Activated B cell treated with CpG ODN at 0.5 μM for 24 hours (primary cell): ENCODE measurements at regions not wholly inside any gene's neighbourhood (a gene's known extent, or its start where the extent isn't known, plus 50 kb on each side); places are given as distances from the start of the nearest gene placed in this dataset.
"Not testable (repeated sequence)": the region's sequence is repeated elsewhere in the genome, so short reads cannot be mapped to it uniquely, and the experiment has no call there.

Experiments
- ATAC-seq: fragments of 200-7000 bp; cut with Tn5 transposase; one replicate; pipeline ENCODE4 v1.10.0; 2021; ENCODE audit warnings: low read depth, mild to moderate bottlenecking, moderate library complexity
- CTCF ChIA-PET: fragments of 350-600 bp; sonication (Branson Sonifier 250); formaldehyde crosslinking; loops from one replicate; lab custom pipeline; 2021; ENCODE audit warnings: antibody characterized with exemption; lab: Charles Lee
- POLR2A ChIA-PET: fragments of 350-600 bp; sonication (Branson Sonifier 250); formaldehyde crosslinking; loops from one replicate; lab custom pipeline; 2021; ENCODE audit warnings: antibody characterized with exemption; lab: Charles Lee
- DNase-seq: peaks from one replicate; pipeline ENCODE4 v3.0.0; 2022
- H3K27ac Mint-ChIP-seq: one replicate; pipeline ENCODE4 v1.8.0; 2020; ENCODE audit warnings: mixed read lengths
- H3K27me3 Mint-ChIP-seq: one replicate; pipeline ENCODE4 v1.8.0; 2021; ENCODE audit warnings: mixed read lengths
- H3K36me3 Mint-ChIP-seq: one replicate; pipeline ENCODE4 v1.8.0; 2021; ENCODE audit warnings: low read depth, mixed read lengths
- H3K4me1 Mint-ChIP-seq: one replicate; pipeline ENCODE4 v1.8.0; 2021; ENCODE audit warnings: mixed read lengths
- H3K4me3 Mint-ChIP-seq: one replicate; pipeline ENCODE4 v1.8.0; 2020; ENCODE audit warnings: mild to moderate bottlenecking, mixed read lengths
- H3K9me3 Mint-ChIP-seq: one replicate; pipeline ENCODE4 v1.8.0; 2020; ENCODE audit warnings: mixed read lengths
- CTCF ChIP-seq: fragments of 200-600 bp; IDR thresholded peaks from one replicate; pipeline ENCODE4 v1.8.0; 2022; ENCODE audit warnings: antibody characterized with exemption, mild to moderate bottlenecking
- intact Hi-C: fragments of 100-400 bp; cut with micrococcal nuclease; formaldehyde crosslinking; loops from one replicate; pipeline ENCODE4 v1.15.1; 2024

GRCh38 chr2:160614391-160614790 is 120.8 kb upstream of the RBMS1 start:
- CTCF ChIA-PET, result no interaction called here
- intact Hi-C loops, result no loop called here
- Mint-ChIP-seq H3K4me1 (no peaks in the 10 kb centered on the region), H3K27me3 (peaks cover 13% of the 10 kb centered on the region), H3K27ac (no peak overlapping the region), H3K9me3 (peaks cover 6% of the 10 kb centered on the region), H3K36me3 (no peaks in the 10 kb centered on the region), H3K4me3 (no peak overlapping the region)
- DNase-seq, result no peak
- POLR2A ChIA-PET, result no interaction called here
- no peak for TF ChIP-seq CTCF
- no peak for ATAC-seq

- H3K4me1 Mint-ChIP-seq, result no peaks in the 10 kb centered on the region
- no peak overlapping the region for H3K4me3 Mint-ChIP-seq
- no peak for DNase-seq
- intact Hi-C loops, result no loop called here
- no peak overlapping the region for H3K27ac Mint-ChIP-seq
- no peaks in the 10 kb centered on the region for H3K36me3 Mint-ChIP-seq
- no peak for ATAC-seq
- peaks cover 10% of the 10 kb centered on the region for H3K27me3 Mint-ChIP-seq
- TF ChIP-seq CTCF, result no peak
- CTCF ChIA-PET, result no interaction called here
- H3K9me3 Mint-ChIP-seq, result peaks cover 6% of the 10 kb centered on the region
- POLR2A ChIA-PET, result no interaction called here
These were observed 122.1 kb upstream of the RBMS1 start for GRCh38 chr2:160615706-160616105.

GRCh38 chr2:160616149-160616548 is 122.5 kb upstream of the RBMS1 start:
- ATAC-seq, result no peak
- peaks cover 6% of the 10 kb centered on the region for H3K9me3 Mint-ChIP-seq
- H3K4me3 Mint-ChIP-seq, result no peak overlapping the region
- CTCF ChIA-PET, result no interaction called here
- intact Hi-C loops, result no loop called here
- DNase-seq, result no peak
- POLR2A ChIA-PET, result no interaction called here
- H3K4me1 Mint-ChIP-seq, result no peaks in the 10 kb centered on the region
- TF ChIP-seq CTCF, result no peak
- H3K27ac Mint-ChIP-seq, result no peak overlapping the region
- no peaks in the 10 kb centered on the region for H3K36me3 Mint-ChIP-seq
- peaks cover 9% of the 10 kb centered on the region for H3K27me3 Mint-ChIP-seq

- no peaks in the 10 kb centered on the region for H3K36me3 Mint-ChIP-seq
- ChIA-PET CTCF (no interaction called here), POLR2A (no interaction called here)
- ATAC-seq, result no peak
- H3K4me3 Mint-ChIP-seq, result no peak overlapping the region
- no peak for DNase-seq
- peaks cover 6% of the 10 kb centered on the region for H3K9me3 Mint-ChIP-seq
- no peaks in the 10 kb centered on the region for H3K27me3 Mint-ChIP-seq
- intact Hi-C loops, result no loop called here
- TF ChIP-seq CTCF, result no peak
- H3K27ac Mint-ChIP-seq, result no peak overlapping the region
- H3K4me1 Mint-ChIP-seq, result no peaks in the 10 kb centered on the region
These were observed 128.1 kb upstream of the RBMS1 start for GRCh38 chr2:160621748-160622147.

- intact Hi-C loops, H3K36me3 Mint-ChIP-seq, H3K9me3 Mint-ChIP-seq, ATAC-seq, H3K27ac Mint-ChIP-seq, H3K27me3 Mint-ChIP-seq, CTCF ChIA-PET, H3K4me3 Mint-ChIP-seq, POLR2A ChIA-PET, DNase-seq, H3K4me1 Mint-ChIP-seq: not testable (repeated sequence)
These were observed 134.5 kb upstream of the RBMS1 start for GRCh38 chr2:160628020-160628637.

- DNase-seq (no peak), ATAC-seq (no peak)
- intact Hi-C loops, result no loop called here
- CTCF ChIA-PET, result no interaction called here
- H3K27me3 Mint-ChIP-seq, result peaks cover 2% of the 10 kb centered on the region
- H3K36me3 Mint-ChIP-seq, result no peaks in the 10 kb centered on the region
- H3K4me1 Mint-ChIP-seq, result no peaks in the 10 kb centered on the region
- H3K9me3 Mint-ChIP-seq, result peaks cover 6% of the 10 kb centered on the region
- no peak overlapping the region for H3K4me3 Mint-ChIP-seq
- no peak overlapping the region for H3K27ac Mint-ChIP-seq
- no peak for TF ChIP-seq CTCF
- POLR2A ChIA-PET, result no interaction called here
These were observed 135.2 kb upstream of the RBMS1 start for GRCh38 chr2:160628811-160629210.
